ENCODE measurements at regions not wholly inside any gene's neighbourhood (a gene's known extent, or its start where the extent isn't known, plus 50 kb on each side); places are given as distances from the start of the nearest gene placed in this dataset.
A peak's percentile ranks its signal among the peaks of the same experiment; 100 is the strongest.

GRCh38 chr1:228809621-228810394 lies 74.5 kb downstream of the RHOU start:
- Histone ChIP-seq H3K36me3 (replicated peaks in 1 of 2; ENCODE audit: control insufficient read depth in 1 of 2, insufficient read depth in 2 of 2, low read length in 2 of 2) (no peaks in the 10 kb centered on the region), H3K4me2 (ENCODE audit: low read depth, low read length) (peak overlapping the region; percentile 46), H3K79me2 (ENCODE audit: insufficient read depth, low read length) (no peaks in the 10 kb centered on the region), H3K9ac (ENCODE audit: insufficient read depth, low read depth, low read length) (no peak overlapping the region), H3K27me3 (ENCODE audit: control insufficient read depth in 1 of 2, insufficient read depth in 2 of 2, low read length in 2 of 2) (no peaks in the 10 kb centered on the region), H3K4me1 (ENCODE audit: insufficient read depth, low read length) (peaks cover 51% of the 10 kb centered on the region), H3K27ac (ENCODE audit: extremely low read length, insufficient read depth, low read length) (no peak overlapping the region), H2AFZ (ENCODE audit: low read length) (no peak overlapping the region), H3K4me3 (replicated peaks in 1 of 3; ENCODE audit: insufficient read depth in 1 of 3, low read depth in 2 of 3, low read length in 3 of 3) (peak overlapping the region in 1 of 3 experiments; percentile 5; a peak in 1 of 6 replicates), H3K9me3 (ENCODE audit: low read length) (no peaks in the 10 kb centered on the region), H4K20me1 (ENCODE audit: insufficient read depth, low read length) (no peaks in the 10 kb centered on the region)
- ATAC-seq (peak; percentile 72), FAIRE-seq (no peak), DNase-seq (ENCODE audit: low spot score) (no peak)
- no TSS peak for BruUV-seq (replicated peaks)
- ChIA-PET POLR2A (interaction anchor here (1.3 kb wide), 1 partner anchor 28 kb away, joined by 6 read pairs; no protein-coding TSS in a partner anchor), CTCF (ENCODE audit: low intra/inter-chr PET ratio, low total read pairs) (no interaction called here)
- WGBS (ENCODE audit: low lambda C conversion rate) = 21% methylated on average over 5 of the region's 7 CpGs
- in situ Hi-C loops (cut with HindIII; ENCODE audit: extremely low pct_ligation_motif_present, low pct_unique_long_range_greater_than_20kb) = no loop called here
- intact Hi-C loops (cut with micrococcal nuclease; ENCODE audit: unreplicated experiment) = no loop called here
- no peak for TF ChIP-seq TFAP4 (IDR thresholded peaks at IDR 0.05; ENCODE audit: borderline replicate concordance, low read depth)
- TF ChIP-seq REL (CRISPR knock-in tag; conservative IDR thresholded peaks at IDR 0.05) = no peak
- no peak for TF ChIP-seq ZKSCAN5 (CRISPR knock-in tag; IDR thresholded peaks at IDR 0.05)
- no peak for TF ChIP-seq ARNT (IDR thresholded peaks at IDR 0.05)
- no peak for TF ChIP-seq GATAD2A (CRISPR knock-in tag; IDR thresholded peaks at IDR 0.05)
- 0 out of 2 replicates have a peak, but pooled peaks have one; percentile 18 for TF ChIP-seq ZBTB33 (CRISPR knock-in tag; IDR thresholded peaks at IDR 0.05)
- no peak for TF ChIP-seq SMAD1 (CRISPR knock-in tag; IDR thresholded peaks at IDR 0.05; ENCODE audit: borderline replicate concordance, low read depth)
- no peak for TF ChIP-seq ZSCAN21 (CRISPR knock-in tag; IDR thresholded peaks at IDR 0.05; ENCODE audit: borderline replicate concordance)
- no peak for TF ChIP-seq ZNF891 (CRISPR knock-in tag; IDR thresholded peaks at IDR 0.05)
- no peak for TF ChIP-seq REST (IDR thresholded peaks at IDR 0.05; ENCODE audit: borderline replicate concordance in 1 of 2, low read depth in 1 of 2, low read length in 2 of 2)
- no peak for TF ChIP-seq MAZ (IDR thresholded peaks at IDR 0.05; ENCODE audit: borderline replicate concordance, low read depth, low read length)
- no peak for TF ChIP-seq MAZ (CRISPR knock-in tag; IDR thresholded peaks at IDR 0.05; ENCODE audit: low read depth)
- no peak for TF ChIP-seq XRCC5 (optimal IDR thresholded peaks at IDR 0.05; ENCODE audit: low read length)
- no peak for TF ChIP-seq ZGPAT (CRISPR knock-in tag; IDR thresholded peaks at IDR 0.05)
- TF ChIP-seq ZFX (CRISPR knock-in tag; IDR thresholded peaks at IDR 0.05; ENCODE audit: low read depth) = peak; percentile 15; the same call in 1 of the 2 replicates

Data from HepG2 (cell line).